ENCODE measurements at regions not wholly inside any gene's neighbourhood (a gene's known extent, or its start where the extent isn't known, plus 50 kb on each side); places are given as distances from the start of the nearest gene placed in this dataset.
"Not testable (repeated sequence)": the region's sequence is repeated elsewhere in the genome, so short reads cannot be mapped to it uniquely, and the experiment has no call there.

- no peak for FAIRE-seq
Observed at GRCh38 chr10:25869609-25870008, 64.4 kb upstream of the MYO3A start.

- not testable (repeated sequence) for FAIRE-seq
Observed at GRCh38 chr10:25874402-25874801, 59.6 kb upstream of the MYO3A start.

- FAIRE-seq = peak; percentile 81
Observed at GRCh38 chr10:25875556-25876165, 58.4 kb upstream of the MYO3A start.

- no peak for FAIRE-seq
Observed at GRCh38 chr10:25877296-25877695, 56.7 kb upstream of the MYO3A start.

All from A204.1 (cell line).